ENCODE measurements at regions not wholly inside any gene's neighbourhood (a gene's known extent, or its start where the extent isn't known, plus 50 kb on each side); places are given as distances from the start of the nearest gene placed in this dataset.

- TF ChIP-seq CTCF (IDR thresholded peaks at IDR 0.05) (no peak), POLR2A (IDR thresholded peaks at IDR 0.05) (no peak)
Measured at GRCh38 chr4:75370576-75370975, 143.6 kb downstream of the RCHY1 start.

All from testis (tissue), 2 donors.